Activated CD8-positive, alpha-beta memory T cell treated with anti-CD3 and anti-CD28 coated beads for 1 hour (primary cell): ENCODE measurements at regions not wholly inside any gene's neighbourhood (a gene's known extent, or its start where the extent isn't known, plus 50 kb on each side); places are given as distances from the start of the nearest gene placed in this dataset.
"Not testable (repeated sequence)": the region's sequence is repeated elsewhere in the genome, so short reads cannot be mapped to it uniquely, and the experiment has no call there.

Source experiments
- DNase-seq, 2 donors: peaks; one replicate each; pipeline ENCODE4 v3.0.0-alpha.2; 2020; ENCODE audit warnings: low read depth in 1 of 2; ENCODE audit errors: extremely low read depth in 1 of 2

GRCh38 chr2:7736646-7737305, 819.6 kb downstream of the RNF144A start:
- DNase-seq: no peak

- DNase-seq: no peak
Observed at GRCh38 chr2:7738596-7738995, 821.4 kb downstream of the RNF144A start.

GRCh38 chr2:7740114-7740513, 822.9 kb downstream of the RNF144A start:
- DNase-seq: no peak

- DNase-seq: no peak
Observed at GRCh38 chr2:7742301-7742700, 825.1 kb downstream of the RNF144A start.

GRCh38 chr2:7744827-7745226, 827.6 kb downstream of the RNF144A start:
- no peak for DNase-seq

- no peak for DNase-seq
Observed at GRCh38 chr2:7745369-7745768, 828.2 kb downstream of the RNF144A start.

- DNase-seq: no peak
Observed at GRCh38 chr2:7748717-7749415, 831.7 kb downstream of the RNF144A start.

- DNase-seq: no peak
Observed at GRCh38 chr2:7749895-7750559, 832.8 kb downstream of the RNF144A start.

- DNase-seq: no peak
Observed at GRCh38 chr2:7752291-7752690, 835.1 kb downstream of the RNF144A start.

GRCh38 chr2:7753777-7754176, 836.6 kb downstream of the RNF144A start:
- DNase-seq: no peak

- no peak for DNase-seq
Observed at GRCh38 chr2:7755879-7756278, 838.7 kb downstream of the RNF144A start.

- DNase-seq: no peak
Observed at GRCh38 chr2:7758073-7758759, 841.0 kb downstream of the RNF144A start.

GRCh38 chr2:7759898-7760297, 842.7 kb downstream of the RNF144A start:
- no peak for DNase-seq

GRCh38 chr2:7763418-7763817, 846.2 kb downstream of the RNF144A start:
- DNase-seq: not testable (repeated sequence)

GRCh38 chr2:7765236-7765635, 848.0 kb downstream of the RNF144A start:
- DNase-seq: no peak

GRCh38 chr2:7766088-7766722, 849.0 kb downstream of the RNF144A start:
- DNase-seq: no peak

GRCh38 chr2:7766978-7767565, 849.9 kb downstream of the RNF144A start:
- DNase-seq: no peak

- DNase-seq: no peak
Observed at GRCh38 chr2:7767902-7768301, 850.7 kb downstream of the RNF144A start.

GRCh38 chr2:7771781-7772180, 854.6 kb downstream of the RNF144A start:
- no peak for DNase-seq
